HG02610 (cell line): ENCODE measurements at regions not wholly inside any gene's neighbourhood (a gene's known extent, or its start where the extent isn't known, plus 50 kb on each side); places are given as distances from the start of the nearest gene placed in this dataset.

Experiments
- ATAC-seq: cut with Tn5 transposase; IDR thresholded peaks from one replicate; pipeline ENCODE4 v1.9.1; 2021; ENCODE audit warnings: mild to moderate bottlenecking, moderate library complexity; ENCODE audit not compliant: unreplicated experiment

GRCh38 chr2:145314119-145314633 is 794.3 kb upstream of the ZEB2 start:
- ATAC-seq: no peak

- ATAC-seq: no peak
Measured at GRCh38 chr2:145305889-145306288, 786.0 kb upstream of the ZEB2 start.

GRCh38 chr2:145304501-145304900 is 784.6 kb upstream of the ZEB2 start:
- ATAC-seq: no peak

- no peak for ATAC-seq
Measured at GRCh38 chr2:145303536-145303935, 783.6 kb upstream of the ZEB2 start.

- ATAC-seq: no peak
Measured at GRCh38 chr2:145302886-145303285, 783.0 kb upstream of the ZEB2 start.

- ATAC-seq: no peak
Measured at GRCh38 chr2:145302451-145302850, 782.5 kb upstream of the ZEB2 start.

GRCh38 chr2:145299368-145299767 is 779.4 kb upstream of the ZEB2 start:
- ATAC-seq: no peak

- ATAC-seq: no peak
Measured at GRCh38 chr2:145292166-145292565, 772.2 kb upstream of the ZEB2 start.

GRCh38 chr2:145290986-145291385 is 771.1 kb upstream of the ZEB2 start:
- ATAC-seq: no peak

GRCh38 chr2:145289946-145290345 is 770.0 kb upstream of the ZEB2 start:
- ATAC-seq: no peak

- no peak for ATAC-seq
Measured at GRCh38 chr2:145288650-145289496, 769.0 kb upstream of the ZEB2 start.

GRCh38 chr2:145287736-145288135 is 767.8 kb upstream of the ZEB2 start:
- ATAC-seq: no peak

- ATAC-seq: no peak
Measured at GRCh38 chr2:145286716-145287275, 766.9 kb upstream of the ZEB2 start.

GRCh38 chr2:145284551-145284950 is 764.6 kb upstream of the ZEB2 start:
- ATAC-seq: no peak

- no peak for ATAC-seq
Measured at GRCh38 chr2:145283131-145283530, 763.2 kb upstream of the ZEB2 start.

GRCh38 chr2:145277922-145278321 is 758.0 kb upstream of the ZEB2 start:
- no peak for ATAC-seq

- no peak for ATAC-seq
Measured at GRCh38 chr2:145273840-145274239, 753.9 kb upstream of the ZEB2 start.

- no peak for ATAC-seq
Measured at GRCh38 chr2:145268931-145269330, 749.0 kb upstream of the ZEB2 start.

GRCh38 chr2:145267451-145267850 is 747.5 kb upstream of the ZEB2 start:
- no peak for ATAC-seq

GRCh38 chr2:145265244-145265643 is 745.3 kb upstream of the ZEB2 start:
- no peak for ATAC-seq

GRCh38 chr2:145260674-145261073 is 740.8 kb upstream of the ZEB2 start:
- no peak for ATAC-seq

- no peak for ATAC-seq
Measured at GRCh38 chr2:145260081-145260480, 740.2 kb upstream of the ZEB2 start.
